GM18526 (cell line): ENCODE measurements at regions not wholly inside any gene's neighbourhood (a gene's known extent, or its start where the extent isn't known, plus 50 kb on each side); places are given as distances from the start of the nearest gene placed in this dataset.

Experiments
- POLR2A ChIP-seq: IDR thresholded peaks from 3 replicates; pipeline ENCODE4 v1.6.1; 2011; ENCODE audit not compliant: insufficient read length; ENCODE audit errors: extremely low read depth

DNA sequence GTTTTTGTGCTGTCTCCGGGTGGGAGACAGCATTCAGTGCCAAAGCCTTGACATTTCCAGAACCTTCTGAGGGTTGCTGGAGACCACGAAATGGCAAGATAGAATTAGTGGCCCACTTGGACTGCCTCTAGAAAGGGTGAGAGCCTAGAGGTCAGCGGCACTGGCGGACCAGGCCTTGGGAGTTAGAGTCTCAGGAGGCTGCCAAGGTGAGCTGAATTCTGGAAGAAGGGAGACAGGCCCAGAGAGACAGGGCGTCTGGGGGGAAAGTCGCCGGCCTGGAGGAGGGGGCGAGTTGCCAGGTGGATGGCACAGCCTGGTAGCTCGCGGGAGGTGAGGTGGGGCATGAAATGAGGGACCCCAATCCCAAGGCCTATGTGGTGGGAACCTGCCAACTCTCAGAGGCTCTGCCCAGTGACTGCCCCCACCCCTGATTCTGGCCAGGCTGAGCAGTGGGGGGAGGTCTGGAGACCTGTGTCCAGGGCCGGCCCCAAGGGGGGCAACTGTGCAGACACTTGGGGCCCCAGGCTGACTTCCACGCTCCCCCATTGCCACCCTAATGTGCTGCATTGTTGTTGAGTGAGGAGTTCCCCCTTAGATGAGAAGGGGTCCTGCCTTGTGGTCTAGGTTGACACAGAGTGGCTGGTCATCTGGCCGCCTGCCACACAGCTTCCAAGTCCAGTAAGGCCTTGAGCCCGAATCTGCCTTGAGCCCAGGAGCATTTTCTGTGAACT lies 211.1 kb upstream of the CIBAR2 start:
- no peak for TF ChIP-seq POLR2A

- TF ChIP-seq POLR2A = no peak
These were observed 211.6 kb upstream of the CIBAR2 start for GRCh38 chr16:85323961-85324253.

DNA sequence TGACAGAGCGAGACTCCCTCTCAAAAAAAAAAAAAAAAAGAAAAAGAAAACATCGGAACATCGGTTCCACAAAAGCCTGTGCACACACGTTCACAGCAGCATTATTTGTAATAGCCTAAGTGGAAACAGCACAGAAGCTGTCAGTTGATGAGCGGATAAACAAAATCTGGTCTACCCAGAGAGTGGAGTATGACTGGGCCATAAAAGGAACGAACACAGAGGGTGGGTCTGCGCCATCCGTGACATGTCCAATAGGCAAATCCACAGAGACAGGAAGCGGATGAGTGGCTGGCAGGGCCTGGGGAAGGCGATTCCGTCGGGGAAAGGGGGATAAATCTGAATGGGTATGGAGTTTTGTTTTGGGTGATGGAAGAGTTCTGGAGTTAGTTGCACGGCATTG lies 212.2 kb upstream of the CIBAR2 start:
- TF ChIP-seq POLR2A = no peak

DNA sequence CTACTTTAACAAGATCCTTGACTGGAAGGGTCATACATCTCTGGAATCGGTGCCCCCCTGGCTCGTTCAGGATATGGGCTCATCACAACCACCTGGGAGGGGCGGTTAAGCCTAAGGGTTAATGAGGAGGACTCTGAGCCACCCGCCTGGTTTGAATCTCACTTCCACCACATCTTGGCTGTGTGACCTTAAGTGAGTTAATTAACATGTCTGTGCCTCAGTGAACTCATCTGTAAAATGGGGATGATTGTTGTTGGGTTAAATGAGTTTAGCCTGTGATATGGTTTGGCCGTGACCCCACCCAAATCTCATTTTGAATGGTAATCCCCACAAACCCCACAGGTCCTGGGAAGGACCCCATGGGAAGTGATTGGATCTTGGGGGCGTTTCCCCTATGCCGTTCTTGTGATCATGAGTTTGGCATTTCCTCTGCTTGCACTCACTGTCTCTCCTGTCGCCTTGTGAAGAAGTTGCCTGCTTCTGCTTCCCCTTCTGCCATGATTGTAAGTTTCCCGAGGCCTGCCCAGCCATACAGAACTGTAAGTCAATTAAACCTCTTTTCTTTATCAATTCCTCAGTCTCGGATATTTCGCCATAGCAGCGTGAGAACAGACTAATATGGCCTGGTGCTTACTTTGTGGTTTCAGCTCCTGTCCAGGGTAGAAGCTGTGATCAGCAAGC lies 214.0 kb upstream of the CIBAR2 start:
- TF ChIP-seq POLR2A = no peak

- no peak for TF ChIP-seq POLR2A
These were observed 214.5 kb upstream of the CIBAR2 start for GRCh38 chr16:85326794-85327181.

DNA sequence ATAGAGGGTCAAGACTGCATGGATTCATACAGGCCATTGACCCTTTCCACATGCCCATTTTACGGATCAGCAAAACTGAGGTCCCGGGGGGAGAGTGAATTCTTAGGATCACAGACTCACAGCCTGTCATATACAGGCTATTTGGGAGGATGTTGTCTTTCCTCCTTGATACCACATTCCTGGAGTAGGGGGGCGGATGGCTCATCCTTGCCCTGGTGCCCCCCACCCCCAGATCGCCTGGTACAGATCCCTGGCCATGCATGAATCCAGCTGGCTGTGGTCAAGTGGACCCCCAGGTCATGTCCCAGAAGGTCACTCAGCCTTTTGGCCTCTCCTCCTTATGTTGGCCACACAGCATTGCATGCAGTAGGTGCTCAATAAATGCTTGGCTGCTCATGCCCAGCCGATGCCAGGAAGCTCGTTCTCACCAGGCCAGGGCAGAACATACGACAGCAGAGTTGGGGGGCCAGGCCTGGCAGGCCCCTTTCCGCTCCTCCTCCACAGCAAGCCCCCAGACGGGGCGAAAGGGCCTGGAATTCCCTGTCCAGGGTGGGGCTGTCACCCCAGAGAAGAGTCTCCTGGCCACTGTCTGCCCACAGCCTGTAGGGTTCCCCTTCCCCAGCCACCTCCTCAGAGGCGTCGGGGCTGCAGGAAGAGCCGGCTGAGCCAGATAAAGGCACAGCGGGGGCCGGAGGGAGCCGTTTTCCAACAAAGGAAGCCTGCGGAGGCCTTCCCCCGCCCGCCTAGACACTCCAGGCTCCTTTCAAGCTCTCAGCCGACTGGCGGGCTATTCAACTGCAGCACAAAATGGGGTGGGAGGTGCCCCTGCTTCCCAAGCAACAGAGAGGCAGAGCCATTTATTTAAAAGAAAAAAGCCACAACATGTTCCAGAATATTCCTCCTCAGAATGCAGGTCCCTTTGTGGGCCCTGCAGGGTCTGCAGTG lies 215.7 kb upstream of the CIBAR2 start:
- no peak for TF ChIP-seq POLR2A

GRCh38 chr16:85328676-85329058 lies 216.4 kb upstream of the CIBAR2 start:
- TF ChIP-seq POLR2A = no peak

DNA sequence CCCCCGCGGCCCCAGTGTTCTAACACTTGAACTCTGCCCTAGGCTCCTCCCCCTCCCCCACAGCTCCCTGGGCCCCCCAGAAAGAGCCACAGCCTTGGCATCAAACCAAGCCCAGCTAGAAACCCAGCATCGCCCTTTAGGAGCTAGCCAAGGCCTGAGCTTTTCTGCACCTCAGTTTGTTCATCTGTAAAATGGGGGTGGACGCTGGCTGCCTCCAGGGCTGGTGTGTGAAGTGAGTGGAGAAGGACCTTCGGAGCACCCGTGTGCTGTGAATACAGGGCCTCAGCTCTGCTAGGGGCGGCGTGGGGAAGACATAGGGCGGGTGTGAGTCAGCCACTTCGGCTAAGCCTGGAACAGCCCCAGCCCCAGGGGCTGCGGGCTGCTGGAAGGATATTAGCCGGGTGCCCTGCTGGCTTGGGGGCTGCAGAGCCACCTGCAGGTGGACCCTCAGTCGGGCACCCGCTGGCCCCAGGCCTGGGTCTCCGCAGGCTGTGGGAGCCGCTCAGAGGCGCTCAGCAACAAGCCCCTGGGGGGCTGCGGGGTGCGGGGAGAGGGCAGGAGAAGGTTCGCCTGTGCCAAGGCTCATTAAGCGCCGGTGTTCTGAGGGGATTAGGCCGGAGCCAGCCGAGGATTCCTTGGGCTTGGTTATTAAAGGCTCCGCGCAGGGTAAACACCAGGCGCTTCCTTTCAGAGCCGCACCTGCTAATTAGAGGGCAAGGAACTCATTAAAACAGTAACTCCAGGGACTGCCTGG lies 217.0 kb upstream of the CIBAR2 start:
- no peak for TF ChIP-seq POLR2A

- TF ChIP-seq POLR2A = no peak
These were observed 217.9 kb upstream of the CIBAR2 start for GRCh38 chr16:85330006-85330693.

GRCh38 chr16:85330694-85331188 lies 218.5 kb upstream of the CIBAR2 start:
- TF ChIP-seq POLR2A = no peak

DNA sequence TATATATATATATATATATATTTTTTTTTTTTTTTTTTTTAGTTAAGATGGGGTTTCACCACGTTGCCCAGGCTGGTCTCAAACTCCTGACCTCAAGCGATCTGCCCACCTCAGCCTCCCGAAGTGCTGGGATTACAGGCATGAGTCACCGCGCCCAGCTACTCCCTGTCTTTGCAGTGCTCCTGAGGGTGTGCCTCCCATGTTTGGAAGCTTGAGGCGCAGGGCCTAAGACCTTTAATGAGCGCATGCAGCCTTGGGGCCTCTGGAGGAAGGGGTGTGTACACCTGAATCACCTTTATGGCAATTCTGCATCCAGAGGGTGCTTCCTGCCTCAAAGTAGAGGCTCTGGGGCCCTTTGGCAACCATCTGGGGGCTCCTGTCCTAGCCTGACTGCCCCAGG lies 219.4 kb upstream of the CIBAR2 start:
- no peak for TF ChIP-seq POLR2A

DNA sequence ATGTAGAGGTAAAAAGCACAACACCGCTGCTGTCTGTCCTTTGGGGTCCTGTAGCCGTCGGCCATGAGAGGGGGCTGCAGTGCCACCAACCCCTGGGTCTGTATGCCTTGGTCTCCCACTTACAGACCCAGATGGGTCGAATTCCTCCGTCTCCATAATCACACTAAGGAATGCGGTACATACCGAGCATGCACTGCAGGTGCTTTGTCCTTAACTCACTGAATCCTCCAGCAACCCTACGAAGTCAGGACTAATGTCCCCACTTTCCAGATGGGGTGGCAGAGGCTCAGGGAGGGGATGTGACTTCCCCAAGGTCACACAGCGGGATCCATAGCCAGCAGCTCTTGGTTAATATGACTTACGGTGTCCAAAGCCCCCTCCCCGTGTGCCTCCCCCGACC lies 219.9 kb upstream of the CIBAR2 start:
- no peak for TF ChIP-seq POLR2A

DNA sequence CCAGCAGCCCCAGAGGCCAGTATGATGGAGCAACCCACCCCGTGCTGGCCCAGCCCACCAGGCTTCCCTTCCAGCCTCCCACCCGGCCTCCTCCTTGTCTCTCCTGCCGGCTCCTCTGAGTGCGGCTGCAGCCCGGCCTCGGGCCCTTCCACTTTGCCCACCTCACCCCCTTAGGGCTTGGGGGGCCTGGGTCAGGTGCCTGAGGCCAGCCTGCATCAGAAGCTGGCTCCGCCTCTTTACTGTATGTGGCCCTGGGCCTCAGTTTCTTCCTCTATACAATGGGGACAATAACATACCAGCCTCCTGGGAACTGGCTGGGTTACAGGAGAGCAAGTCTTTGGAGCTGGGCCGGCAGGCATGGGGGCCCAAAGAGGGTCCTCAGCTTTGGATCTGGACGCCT lies 221.1 kb upstream of the CIBAR2 start:
- TF ChIP-seq POLR2A = no peak
